ENCODE measurements at regions not wholly inside any gene's neighbourhood (a gene's known extent, or its start where the extent isn't known, plus 50 kb on each side); places are given as distances from the start of the nearest gene placed in this dataset.
"Not testable (repeated sequence)": the region's sequence is repeated elsewhere in the genome, so short reads cannot be mapped to it uniquely, and the experiment has no call there.

DNA sequence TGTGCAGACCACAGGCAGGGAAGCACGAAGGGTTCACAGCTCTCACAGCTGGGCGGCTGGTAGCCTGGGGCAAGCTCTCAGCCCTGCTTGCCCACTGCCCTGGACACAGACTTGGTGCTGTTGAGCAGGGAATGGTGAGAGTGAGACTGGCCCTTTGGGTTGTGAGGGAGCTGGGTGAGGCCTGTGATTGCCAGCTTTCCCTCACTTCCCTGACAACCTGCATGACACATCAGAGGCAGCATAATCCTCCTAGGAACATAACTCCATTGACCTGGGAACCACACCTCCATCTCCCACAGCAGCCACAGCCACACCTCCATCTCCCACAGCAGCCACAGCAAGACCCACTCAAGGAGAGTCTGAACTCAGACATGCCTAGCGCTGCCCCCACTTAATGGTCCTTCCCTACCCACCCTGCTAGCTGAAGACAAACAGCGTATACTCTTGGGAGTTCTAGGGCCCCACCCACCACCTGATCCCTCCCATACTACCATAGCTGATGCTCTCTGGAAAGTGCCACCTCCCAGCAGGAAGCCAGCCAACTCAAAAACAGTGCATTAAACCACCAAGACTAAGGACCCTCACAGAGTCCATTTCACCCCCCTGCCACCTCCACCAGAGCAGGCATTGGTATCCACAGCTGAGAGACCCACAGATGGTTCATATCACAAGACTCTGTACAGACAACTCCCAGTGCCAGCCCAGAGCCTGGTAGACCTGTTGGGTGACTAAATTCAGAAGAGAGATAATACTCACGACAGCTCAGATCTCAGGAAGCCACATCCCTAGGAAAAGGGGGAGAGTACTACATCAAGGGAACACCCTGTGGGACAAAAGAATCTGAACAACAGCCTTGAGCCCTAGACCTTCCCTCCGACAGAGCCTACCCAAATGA lies 60.2 kb upstream of the PRSS3 start:
- WGBS (ENCODE audit: insufficient coverage) = 92% methylated on average over 6 of the region's 6 CpGs
- H3K36me3 ChIP-seq (ENCODE audit: control insufficient read depth, insufficient read depth, low read length); ATAC-seq; H3K4me3 ChIP-seq (ENCODE audit: low read length); H3K4me1 ChIP-seq (ENCODE audit: control insufficient read depth, insufficient read depth, low read length); H3K27ac Mint-ChIP-seq; H3K36me3 Mint-ChIP-seq; H3K9me3 Mint-ChIP-seq; intact Hi-C loops (cut with micrococcal nuclease); H3K9me3 ChIP-seq (ENCODE audit: control insufficient read depth, insufficient read depth, low read length); H3K4me1 Mint-ChIP-seq; DNase-seq; H3K27ac ChIP-seq (ENCODE audit: low read length); H3K4me3 Mint-ChIP-seq; H3K27me3 ChIP-seq (ENCODE audit: control insufficient read depth, insufficient read depth, low read length): not testable (repeated sequence)
- H3K27me3 Mint-ChIP-seq (ENCODE audit: low read depth in 2 of 2) = peaks cover 20 to 38% of the 10 kb centered on the region in 2 donors

GRCh38 chr9:33737811-33738606 lies 57.4 kb upstream of the PRSS3 start:
- peaks cover 8% of the 10 kb centered on the region for H3K36me3 Mint-ChIP-seq
- Histone ChIP-seq H3K4me3 (ENCODE audit: low read length) (no peak overlapping the region), H3K9me3 (ENCODE audit: control insufficient read depth, insufficient read depth, low read length) (no peaks in the 10 kb centered on the region), H3K27me3 (ENCODE audit: control insufficient read depth, insufficient read depth, low read length) (no peaks in the 10 kb centered on the region), H3K4me1 (ENCODE audit: control insufficient read depth, insufficient read depth, low read length) (no peaks in the 10 kb centered on the region), H3K27ac (ENCODE audit: low read length) (no peak overlapping the region), H3K36me3 (ENCODE audit: control insufficient read depth, insufficient read depth, low read length) (no peaks in the 10 kb centered on the region)
- H3K9me3 Mint-ChIP-seq = peaks cover 4 to 9% of the 10 kb centered on the region in 2 donors
- intact Hi-C loops (cut with micrococcal nuclease) = loop anchor here (1.0 kb wide), 1 partner anchor 40 kb away; no protein-coding TSS in a partner anchor
- peaks cover 5% of the 10 kb centered on the region in 2 donors for H3K4me1 Mint-ChIP-seq
- H3K27me3 Mint-ChIP-seq (ENCODE audit: low read depth in 2 of 2) = peaks cover 28 to 36% of the 10 kb centered on the region in 2 donors
- ATAC-seq (peak in 2 of 3 donors; percentile 52 to 55), DNase-seq (peak in 1 of 2 donors; percentile 45)
- no peak overlapping the region for H3K4me3 Mint-ChIP-seq
- no peak overlapping the region for H3K27ac Mint-ChIP-seq
- WGBS (ENCODE audit: insufficient coverage) = 38% methylated on average over 5 of the region's 5 CpGs
- TF ChIP-seq CTCF (IDR thresholded peaks at IDR 0.05) = peak; percentile 61

DNA sequence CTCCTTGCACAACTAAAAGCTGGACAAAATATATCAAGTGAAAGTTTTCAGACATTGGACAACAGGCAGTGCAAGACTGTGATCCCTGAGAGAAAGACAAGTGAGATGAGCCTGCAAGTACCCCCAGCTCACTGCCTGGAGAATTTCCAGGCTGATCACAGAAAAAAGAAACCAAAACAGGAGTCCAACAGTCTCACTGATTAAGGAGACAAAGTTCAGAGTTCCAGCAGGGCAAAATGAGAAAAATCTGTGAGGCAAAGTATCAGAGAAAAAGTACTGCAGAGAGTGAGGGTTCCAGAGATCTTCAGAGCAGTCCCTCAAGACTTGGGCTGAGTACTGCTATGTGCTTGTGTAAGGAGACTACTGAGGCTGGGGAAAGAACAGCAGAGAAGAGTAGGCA lies 56.0 kb upstream of the PRSS3 start:
- peaks cover 4 to 9% of the 10 kb centered on the region in 2 donors for H3K9me3 Mint-ChIP-seq
- ATAC-seq = no peak
- H3K27me3 Mint-ChIP-seq (ENCODE audit: low read depth in 2 of 2) = peaks cover 32 to 35% of the 10 kb centered on the region in 2 donors

More for the DNA sequence above, 56.0 kb upstream of the PRSS3 start:
- H3K9me3 ChIP-seq (ENCODE audit: control insufficient read depth, insufficient read depth, low read length) = no peaks in the 10 kb centered on the region
- H3K4me3 ChIP-seq (ENCODE audit: low read length) = no peak overlapping the region
- Mint-ChIP-seq H3K4me3 (no peak overlapping the region), H3K36me3 (peaks cover 8% of the 10 kb centered on the region), H3K4me1 (peaks cover 5% of the 10 kb centered on the region in 2 donors), H3K27ac (no peak overlapping the region)
- no peaks in the 10 kb centered on the region for H3K4me1 ChIP-seq (ENCODE audit: control insufficient read depth, insufficient read depth, low read length)
- DNase-seq = no peak
- H3K27ac ChIP-seq (ENCODE audit: low read length) = no peak overlapping the region
- TF ChIP-seq CTCF (IDR thresholded peaks at IDR 0.05) = no peak
- intact Hi-C loops (cut with micrococcal nuclease) = no loop called here
- H3K27me3 ChIP-seq (ENCODE audit: control insufficient read depth, insufficient read depth, low read length) = no peaks in the 10 kb centered on the region
- H3K36me3 ChIP-seq (ENCODE audit: control insufficient read depth, insufficient read depth, low read length) = no peaks in the 10 kb centered on the region

Data from natural killer cell (primary cell).